Endodermal cell (in vitro differentiated cells): ENCODE measurements at regions not wholly inside any gene's neighbourhood (a gene's known extent, or its start where the extent isn't known, plus 50 kb on each side); places are given as distances from the start of the nearest gene placed in this dataset.

Experiments used
- DNase-seq: peaks from one replicate; pipeline ENCODE4 v3.0.0-alpha.2; 2017
- H3K27ac ChIP-seq: 2 replicates; pipeline ENCODE4 v1.5.1; 2013; ENCODE audit warnings: mild to moderate bottlenecking, low read depth, low read length, moderate library complexity
- H3K27me3 ChIP-seq: 2 replicates; pipeline ENCODE4 v1.6.1; 2013; ENCODE audit warnings: mild to moderate bottlenecking, low read length, moderate library complexity; ENCODE audit not compliant: insufficient read depth, control insufficient read depth, poor library complexity, severe bottlenecking
- H3K36me3 ChIP-seq: 2 replicates; pipeline ENCODE4 v1.7.0; 2013; ENCODE audit warnings: mild to moderate bottlenecking, low read length, moderate library complexity; ENCODE audit not compliant: control insufficient read depth, insufficient read depth
- H3K4me1 ChIP-seq: one replicate; pipeline ENCODE4 v1.7.0; 2013; ENCODE audit warnings: low read length; ENCODE audit not compliant: control insufficient read depth, insufficient read depth
- H3K4me3 ChIP-seq: 2 replicates; pipeline ENCODE4 v1.5.1; 2013; ENCODE audit warnings: mild to moderate bottlenecking, low read length, moderate library complexity
- H3K9ac ChIP-seq: 2 replicates; pipeline ENCODE4 v1.6.1; 2013; ENCODE audit warnings: mild to moderate bottlenecking, low read length, moderate library complexity; ENCODE audit not compliant: poor library complexity, severe bottlenecking; ENCODE audit errors: extremely low read depth
- H3K9me3 ChIP-seq: 2 replicates; pipeline ENCODE4 v1.6.1; 2013; ENCODE audit warnings: mild to moderate bottlenecking, low read length, moderate library complexity; ENCODE audit not compliant: control insufficient read depth
- H3K27ac Mint-ChIP-seq: 2 replicates; pipeline ENCODE4 v1.8.0; 2020; ENCODE audit warnings: mixed read lengths
- H3K27me3 Mint-ChIP-seq: 2 replicates; pipeline ENCODE4 v1.8.0; 2021; ENCODE audit warnings: mild to moderate bottlenecking, mixed read lengths; ENCODE audit not compliant: insufficient read depth
- H3K36me3 Mint-ChIP-seq: 2 replicates; pipeline ENCODE4 v1.8.0; 2020; ENCODE audit warnings: low read depth, mixed read lengths
- H3K4me1 Mint-ChIP-seq: 2 replicates; pipeline ENCODE4 v1.8.0; 2020; ENCODE audit warnings: mixed read lengths
- H3K4me3 Mint-ChIP-seq: 2 replicates; pipeline ENCODE4 v1.8.0; 2020; ENCODE audit warnings: mild to moderate bottlenecking, moderate library complexity, mixed read lengths
- H3K9me3 Mint-ChIP-seq: 2 replicates; pipeline ENCODE4 v1.8.0; 2020; ENCODE audit warnings: mild to moderate bottlenecking, mixed read lengths
- CTCF ChIP-seq: fragments of 200-600 bp; sonication (generic); conservative IDR thresholded peaks from 2 replicates; pipeline ENCODE4 v1.5.0; 2021; ENCODE audit warnings: antibody characterized with exemption, mild to moderate bottlenecking
- WGBS, 2 experiments: methylation state at CpG; one replicate each; pipeline versions ENCODE4 v1.1.5 to v1.1.7; 2013; ENCODE audit warnings: missing lambda C conversion rate in 2 of 2, mixed read lengths in 1 of 2; ENCODE audit not compliant: insufficient coverage in 1 of 2, insufficient read length in 1 of 2; 5-methylcytosine and 5-hydroxymethylcytosine counted together

GRCh38 chr2:122750095-122750494 lies 994.6 kb downstream of the TSN start:
- H3K27me3 ChIP-seq = no peaks in the 10 kb centered on the region
- no peaks in the 10 kb centered on the region for H3K36me3 ChIP-seq
- Mint-ChIP-seq H3K27ac (no peak overlapping the region), H3K4me3 (no peak overlapping the region), H3K4me1 (peaks cover 15% of the 10 kb centered on the region), H3K27me3 (no peaks in the 10 kb centered on the region), H3K9me3 (no peaks in the 10 kb centered on the region), H3K36me3 (no peaks in the 10 kb centered on the region)
- 71% methylated on average over 1 of the region's 1 CpG; no CpG with 5 or more reads in 1 of the 2 experiments for WGBS, 2 experiments
- DNase-seq = no peak
- no peak overlapping the region for H3K4me3 ChIP-seq
- H3K4me1 ChIP-seq = no peaks in the 10 kb centered on the region
- H3K9ac ChIP-seq = no peak overlapping the region
- no peak for TF ChIP-seq CTCF
- no peak overlapping the region for H3K27ac ChIP-seq
- H3K9me3 ChIP-seq = no peaks in the 10 kb centered on the region

GRCh38 chr2:122750808-122751207 lies 995.4 kb downstream of the TSN start:
- no peak overlapping the region for H3K4me3 Mint-ChIP-seq
- no peaks in the 10 kb centered on the region for H3K36me3 Mint-ChIP-seq
- peaks cover 9% of the 10 kb centered on the region for H3K4me1 Mint-ChIP-seq
- H3K4me1 ChIP-seq = no peaks in the 10 kb centered on the region
- H3K36me3 ChIP-seq = no peaks in the 10 kb centered on the region
- no peaks in the 10 kb centered on the region for H3K9me3 ChIP-seq
- H3K27ac Mint-ChIP-seq = no peak overlapping the region
- no peaks in the 10 kb centered on the region for H3K27me3 ChIP-seq
- H3K9me3 Mint-ChIP-seq = no peaks in the 10 kb centered on the region
- H3K27ac ChIP-seq = no peak overlapping the region
- no peaks in the 10 kb centered on the region for H3K27me3 Mint-ChIP-seq
- no peak overlapping the region for H3K4me3 ChIP-seq
- DNase-seq = no peak
- TF ChIP-seq CTCF = no peak
- H3K9ac ChIP-seq = no peak overlapping the region

GRCh38 chr2:122753336-122753735 lies 997.9 kb downstream of the TSN start:
- Mint-ChIP-seq H3K4me3 (no peak overlapping the region), H3K4me1 (peaks cover 7% of the 10 kb centered on the region), H3K36me3 (no peaks in the 10 kb centered on the region), H3K27me3 (no peaks in the 10 kb centered on the region), H3K27ac (no peak overlapping the region), H3K9me3 (no peaks in the 10 kb centered on the region)
- DNase-seq = no peak
- Histone ChIP-seq H3K9ac (no peak overlapping the region), H3K4me1 (no peaks in the 10 kb centered on the region), H3K27me3 (no peaks in the 10 kb centered on the region), H3K27ac (no peak overlapping the region), H3K36me3 (no peaks in the 10 kb centered on the region), H3K9me3 (no peaks in the 10 kb centered on the region), H3K4me3 (no peak overlapping the region)
- 90% methylated on average over 1 of the region's 2 CpGs; no CpG with 5 or more reads in 1 of the 2 experiments for WGBS, 2 experiments
- TF ChIP-seq CTCF = no peak
